HEK293T (cell line): ENCODE measurements at regions not wholly inside any gene's neighbourhood (a gene's known extent, or its start where the extent isn't known, plus 50 kb on each side); places are given as distances from the start of the nearest gene placed in this dataset.

Source experiments
- CTCF ChIA-PET: fragments of 350-600 bp; formaldehyde crosslinking; extraction: SDS; loops from one replicate; lab custom pipeline; 2021; ENCODE audit warnings: antibody characterized with exemption, inconsistent platforms; lab: Yijun Ruan, JAX
- POLR2A ChIA-PET: fragments of 350-600 bp; formaldehyde crosslinking; extraction: SDS; loops from one replicate; lab custom pipeline; 2020; ENCODE audit warnings: antibody characterized with exemption, inconsistent platforms; lab: Yijun Ruan, JAX
- DNase-seq: peaks from one replicate; pipeline ENCODE4 v3.0.0; 2012; ENCODE audit warnings: mixed read lengths; ENCODE audit errors: extremely low spot score
- ARNT ChIP-seq: fragments of 450-650 bp; IDR thresholded peaks from 2 replicates; pipeline ENCODE4 v1.6.1; 2017; ENCODE audit warnings: mild to moderate bottlenecking
- BHLHE40 ChIP-seq: fragments of 450-650 bp; IDR thresholded peaks from 2 replicates; pipeline ENCODE4 v1.6.1; 2016; ENCODE audit warnings: mild to moderate bottlenecking, moderate library complexity, borderline replicate concordance
- CTBP1 ChIP-seq: fragments of 450-650 bp; IDR thresholded peaks from 2 replicates; pipeline ENCODE4 v1.6.1; 2016; ENCODE audit warnings: borderline replicate concordance
- ELF4 ChIP-seq: fragments of 450-650 bp; IDR thresholded peaks from 2 replicates; pipeline ENCODE4 v1.6.1; 2017; ENCODE audit warnings: antibody characterized with exemption
- FOXA1 ChIP-seq: fragments of 450-650 bp; IDR thresholded peaks from 2 replicates; pipeline ENCODE4 v1.6.1; 2016; ENCODE audit warnings: mild to moderate bottlenecking
- FOXK2 ChIP-seq: fragments of 450-650 bp; IDR thresholded peaks from 2 replicates; pipeline ENCODE4 v1.6.1; 2016; ENCODE audit warnings: mild to moderate bottlenecking
- FOXM1 ChIP-seq: fragments of 450-650 bp; IDR thresholded peaks from 2 replicates; pipeline ENCODE4 v1.6.1; 2017; ENCODE audit warnings: mild to moderate bottlenecking, borderline replicate concordance
- HDGF ChIP-seq: fragments of 450-650 bp; IDR thresholded peaks from 2 replicates; pipeline ENCODE4 v1.6.1; 2017; ENCODE audit warnings: antibody characterized with exemption, borderline replicate concordance
- L3MBTL2 ChIP-seq: fragments of 450-650 bp; conservative IDR thresholded peaks from 2 replicates; pipeline ENCODE4 v1.6.1; 2016; ENCODE audit warnings: mild to moderate bottlenecking
- LEF1 ChIP-seq: fragments of 450-650 bp; IDR thresholded peaks from 2 replicates; pipeline ENCODE4 v1.6.1; 2017; ENCODE audit warnings: mild to moderate bottlenecking, borderline replicate concordance
- NFRKB ChIP-seq: fragments of 450-650 bp; IDR thresholded peaks from 2 replicates; pipeline ENCODE4 v1.6.1; 2016; ENCODE audit warnings: mild to moderate bottlenecking, moderate library complexity
- PKNOX1 ChIP-seq: fragments of 450-650 bp; IDR thresholded peaks from 2 replicates; pipeline ENCODE4 v1.6.1; 2016
- SP1 ChIP-seq: fragments of 450-650 bp; IDR thresholded peaks from 2 replicates; pipeline ENCODE4 v1.6.1; 2017
- SUZ12 ChIP-seq: fragments of 450-650 bp; IDR thresholded peaks from 2 replicates; pipeline ENCODE4 v1.6.1; 2016; ENCODE audit warnings: mild to moderate bottlenecking
- TARDBP ChIP-seq: fragments of 450-650 bp; IDR thresholded peaks from 2 replicates; pipeline ENCODE4 v1.6.1; 2016
- ZNF384 ChIP-seq: fragments of 450-650 bp; IDR thresholded peaks from 2 replicates; pipeline ENCODE4 v1.6.1; 2016

- POLR2A ChIA-PET: no interaction called here
- CTCF ChIA-PET: no interaction called here
- no peak for DNase-seq
- no peak for TF ChIP-seq FOXK2
- no peak for TF ChIP-seq NFRKB
- no peak for TF ChIP-seq HDGF
- no peak for TF ChIP-seq PKNOX1
- no peak for TF ChIP-seq TARDBP
- no peak for TF ChIP-seq CTBP1
- no peak for TF ChIP-seq FOXM1
- TF ChIP-seq BHLHE40: no peak
- TF ChIP-seq SP1: no peak
- TF ChIP-seq L3MBTL2: no peak
- TF ChIP-seq ARNT: no peak
- TF ChIP-seq ZNF384: no peak
- TF ChIP-seq SUZ12: no peak
- no peak for TF ChIP-seq LEF1
- TF ChIP-seq FOXA1: no peak
Measured at GRCh38 chr17:53409588-53409987, 413.1 kb upstream of the KIF2B start.

DNA sequence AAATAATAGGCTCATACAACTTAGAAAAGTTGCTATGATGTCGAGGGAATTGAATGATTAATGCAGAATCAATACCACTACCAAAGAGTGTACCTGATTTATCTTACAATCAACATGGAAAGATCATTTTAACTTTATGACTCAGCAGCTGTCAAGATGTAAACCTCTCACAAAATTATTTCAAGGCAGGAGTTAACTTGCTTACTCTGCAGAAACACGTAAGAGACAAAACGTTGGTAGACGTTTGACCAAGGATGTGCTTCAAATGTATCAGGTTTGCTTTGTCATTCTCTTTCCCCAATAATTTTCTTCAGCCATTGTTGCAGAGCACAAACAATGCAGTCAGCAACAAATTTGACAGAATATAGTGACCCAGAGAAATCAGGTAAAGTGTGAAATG is 415.8 kb upstream of the KIF2B start:
- CTCF ChIA-PET: no interaction called here
- DNase-seq: no peak
- POLR2A ChIA-PET: no interaction called here
- TF ChIP-seq FOXM1 (no peak), CTBP1 (no peak), PKNOX1 (no peak), BHLHE40 (no peak), ARNT (no peak), ZNF384 (no peak), SP1 (no peak), FOXK2 (no peak), NFRKB (no peak), LEF1 (no peak)

- TF ChIP-seq BHLHE40 (no peak), NFRKB (no peak), SUZ12 (no peak), FOXM1 (no peak), ELF4 (no peak), L3MBTL2 (no peak), PKNOX1 (no peak), ZNF384 (no peak), LEF1 (no peak), FOXA1 (no peak), TARDBP (no peak), ARNT (no peak), SP1 (no peak), CTBP1 (no peak), FOXK2 (no peak)
- CTCF ChIA-PET: no interaction called here
- DNase-seq: no peak
Measured at GRCh38 chr17:53391197-53391596, 431.5 kb upstream of the KIF2B start.

DNA sequence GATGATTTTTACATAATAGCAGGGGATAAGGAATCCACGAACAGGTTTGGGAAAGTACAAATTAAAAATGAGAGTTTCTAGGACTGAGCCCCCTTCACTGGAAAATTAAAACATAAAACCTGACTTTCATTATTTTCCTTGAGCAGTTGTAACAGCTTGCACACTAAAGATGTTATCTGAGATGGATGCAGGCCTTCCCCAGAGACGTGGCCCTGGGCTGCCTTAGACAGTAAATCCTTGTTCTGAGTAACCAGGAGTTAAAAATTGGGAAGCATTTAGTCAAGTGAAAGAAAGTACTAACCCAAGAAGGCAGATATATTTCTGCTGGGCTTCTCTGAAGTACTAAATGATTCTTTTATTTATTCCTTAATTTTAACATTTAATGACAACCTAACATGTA is 432.2 kb upstream of the KIF2B start:
- POLR2A ChIA-PET: no interaction called here
- DNase-seq: no peak
- TF ChIP-seq LEF1 (no peak), ARNT (no peak), FOXA1 (no peak), HDGF (no peak), SP1 (no peak), PKNOX1 (no peak), ELF4 (no peak), NFRKB (no peak), TARDBP (no peak), L3MBTL2 (no peak), CTBP1 (no peak), SUZ12 (no peak), FOXK2 (no peak), ZNF384 (no peak), BHLHE40 (no peak), FOXM1 (no peak)
- CTCF ChIA-PET: no interaction called here

More at GRCh38 chr17:53391197-53391596, 431.5 kb upstream of the KIF2B start:
- POLR2A ChIA-PET: no interaction called here

GRCh38 chr17:53387745-53388144 is 435.0 kb upstream of the KIF2B start:
- ChIA-PET CTCF (no interaction called here), POLR2A (no interaction called here)
- DNase-seq: no peak
- TF ChIP-seq HDGF: no peak
- TF ChIP-seq SUZ12: no peak
- TF ChIP-seq ELF4: no peak
- TF ChIP-seq FOXK2: no peak
- no peak for TF ChIP-seq NFRKB

- POLR2A ChIA-PET: no interaction called here
- DNase-seq: no peak
- no peak for TF ChIP-seq FOXM1
- no peak for TF ChIP-seq HDGF
- CTCF ChIA-PET: no interaction called here
Measured at GRCh38 chr17:53353919-53354351, 468.8 kb upstream of the KIF2B start.
